Right atrium auricular region (tissue), 2 donors: ENCODE measurements at regions not wholly inside any gene's neighbourhood (a gene's known extent, or its start where the extent isn't known, plus 50 kb on each side); places are given as distances from the start of the nearest gene placed in this dataset.

Experiments used
- DNase-seq: peaks from one replicate; pipeline ENCODE4 v3.0.0-alpha.2; 2019; ENCODE audit warnings: low spot score
- H3K27ac ChIP-seq, 2 donors: fragments of 200-600 bp; sonication (generic); 1 replicate in 1 of 2; 2 replicates in 1 of 2; pipeline ENCODE4 v1.5.1; 2016 to 2019
- H3K27me3 ChIP-seq, 2 donors: fragments of 200-600 bp; sonication (generic); one replicate each; pipeline versions ENCODE4 v1.5.1 to v1.6.0; 2017 to 2019
- H3K36me3 ChIP-seq: fragments of 200-600 bp; sonication (generic); one replicate; pipeline ENCODE4 v1.5.1; 2016
- H3K4me1 ChIP-seq, 2 donors: fragments of 200-600 bp; sonication (generic); one replicate each; pipeline versions ENCODE4 v1.5.1 to v1.6.0; 2017 to 2019
- H3K4me3 ChIP-seq, 2 donors: fragments of 200-600 bp; sonication (generic); 1 replicate in 1 of 2; 2 replicates in 1 of 2; pipeline ENCODE4 v1.5.1; 2017 to 2019; ENCODE audit warnings: mild to moderate bottlenecking in 1 of 2, moderate library complexity in 1 of 2
- H3K9me3 ChIP-seq, 2 donors: fragments of 200-600 bp; sonication (generic); one replicate each; pipeline ENCODE4 v1.5.1; 2019
- CTCF ChIP-seq, 2 donors: fragments of 200-600 bp; sonication (generic); IDR thresholded peaks; one replicate each; pipeline ENCODE4 v1.5.1; 2019; ENCODE audit warnings: antibody characterized with exemption in 2 of 2

- TF ChIP-seq CTCF (IDR thresholded peaks at IDR 0.05): no peak
- H3K4me3 ChIP-seq: no peak overlapping the region
- DNase-seq: no peak
- no peaks in the 10 kb centered on the region for H3K36me3 ChIP-seq
- no peak overlapping the region for H3K27ac ChIP-seq
- peaks cover 0 to 17% of the 10 kb centered on the region in 2 donors for H3K4me1 ChIP-seq
- no peaks in the 10 kb centered on the region for H3K9me3 ChIP-seq
- no peaks in the 10 kb centered on the region for H3K27me3 ChIP-seq
Measured at GRCh38 chr1:58986996-58987767, 203.3 kb upstream of the JUN start.

- TF ChIP-seq CTCF (IDR thresholded peaks at IDR 0.05): no peak
- Histone ChIP-seq H3K36me3 (no peaks in the 10 kb centered on the region), H3K27ac (no peak overlapping the region), H3K9me3 (no peaks in the 10 kb centered on the region), H3K4me1 (peaks cover 0 to 1% of the 10 kb centered on the region in 2 donors), H3K27me3 (no peaks in the 10 kb centered on the region), H3K4me3 (no peak overlapping the region)
- DNase-seq: no peak
Measured at GRCh38 chr1:58988752-58989151, 204.9 kb upstream of the JUN start.

GRCh38 chr1:58989845-58990244 lies 206.0 kb upstream of the JUN start:
- H3K4me1 ChIP-seq: no peaks in the 10 kb centered on the region
- no peak for DNase-seq
- H3K27ac ChIP-seq: no peak overlapping the region
- H3K4me3 ChIP-seq: no peak overlapping the region
- H3K36me3 ChIP-seq: no peaks in the 10 kb centered on the region
- TF ChIP-seq CTCF (IDR thresholded peaks at IDR 0.05): no peak
- no peaks in the 10 kb centered on the region for H3K9me3 ChIP-seq
- no peaks in the 10 kb centered on the region for H3K27me3 ChIP-seq

- no peak for DNase-seq
- no peak for TF ChIP-seq CTCF (IDR thresholded peaks at IDR 0.05)
- Histone ChIP-seq H3K27ac (no peak overlapping the region), H3K9me3 (no peaks in the 10 kb centered on the region), H3K4me3 (no peak overlapping the region), H3K4me1 (no peaks in the 10 kb centered on the region), H3K27me3 (no peaks in the 10 kb centered on the region), H3K36me3 (no peaks in the 10 kb centered on the region)
Measured at GRCh38 chr1:58991305-58991704, 207.5 kb upstream of the JUN start.

GRCh38 chr1:58992643-58993042 lies 208.8 kb upstream of the JUN start:
- H3K4me3 ChIP-seq: no peak overlapping the region

More at GRCh38 chr1:58992643-58993042, 208.8 kb upstream of the JUN start:
- Histone ChIP-seq H3K9me3 (no peaks in the 10 kb centered on the region), H3K36me3 (no peaks in the 10 kb centered on the region), H3K4me1 (no peaks in the 10 kb centered on the region), H3K27ac (no peak overlapping the region), H3K27me3 (no peaks in the 10 kb centered on the region)
- no peak for TF ChIP-seq CTCF (IDR thresholded peaks at IDR 0.05)
- DNase-seq: no peak
